Hepatocyte (in vitro differentiated cells): ENCODE measurements at regions not wholly inside any gene's neighbourhood (a gene's known extent, or its start where the extent isn't known, plus 50 kb on each side); places are given as distances from the start of the nearest gene placed in this dataset.

Source experiments
- DNase-seq: peaks from one replicate; pipeline ENCODE4 v3.0.0-alpha.2; 2016; ENCODE audit warnings: low spot score
- H2AFZ ChIP-seq: fragments of 200-600 bp; sonication (generic); 2 replicates; pipeline ENCODE4 v1.6.0; 2016; ENCODE audit warnings: antibody characterized with exemption, mild to moderate bottlenecking
- H3K27ac ChIP-seq: fragments of 200-600 bp; sonication (generic); 2 replicates; pipeline ENCODE4 v1.5.1; 2016; ENCODE audit warnings: mild to moderate bottlenecking
- H3K27me3 ChIP-seq: fragments of 200-600 bp; sonication (generic); 2 replicates; pipeline ENCODE4 v1.6.1; 2016
- H3K36me3 ChIP-seq: fragments of 200-600 bp; sonication (generic); replicated peaks from 2 replicates; pipeline ENCODE4 v1.5.1; 2016; ENCODE audit warnings: low read depth; ENCODE audit not compliant: insufficient read depth
- H3K4me1 ChIP-seq: fragments of 200-600 bp; sonication (generic); 2 replicates; pipeline ENCODE4 v1.5.1; 2016; ENCODE audit warnings: mild to moderate bottlenecking, moderate library complexity; ENCODE audit not compliant: insufficient read depth
- H3K4me2 ChIP-seq: fragments of 200-600 bp; sonication (generic); 2 replicates; pipeline ENCODE4 v1.6.0; 2016
- H3K4me3 ChIP-seq: fragments of 200-600 bp; sonication (generic); 2 replicates; pipeline ENCODE4 v1.5.1; 2016; ENCODE audit warnings: mild to moderate bottlenecking
- H3K79me2 ChIP-seq: fragments of 200-600 bp; sonication (generic); 2 replicates; pipeline ENCODE4 v1.6.0; 2017; ENCODE audit warnings: mild to moderate bottlenecking
- H3K9me2 ChIP-seq: fragments of 200-600 bp; sonication (generic); replicated peaks from 2 replicates; pipeline ENCODE4 v1.6.0; 2017; ENCODE audit warnings: mild to moderate bottlenecking; ENCODE audit not compliant: insufficient read depth
- H3K9me3 ChIP-seq: fragments of 200-600 bp; sonication (generic); 2 replicates; pipeline ENCODE4 v1.5.1; 2016; ENCODE audit warnings: low read depth, mild to moderate bottlenecking
- H4K20me1 ChIP-seq: fragments of 200-600 bp; sonication (generic); 2 replicates; pipeline ENCODE4 v1.6.0; 2016; ENCODE audit warnings: mild to moderate bottlenecking; ENCODE audit not compliant: insufficient read depth, poor library complexity, severe bottlenecking
- EZH2 ChIP-seq: fragments of 200-600 bp; sonication (generic); IDR thresholded peaks from 2 replicates; pipeline ENCODE4 v1.6.1; 2016; ENCODE audit warnings: antibody characterized with exemption, mild to moderate bottlenecking, borderline replicate concordance
- EZH2phosphoT487 ChIP-seq: fragments of 200-600 bp; sonication (generic); IDR thresholded peaks from one replicate; pipeline ENCODE4 v1.6.1; 2018; ENCODE audit warnings: antibody characterized with exemption, mild to moderate bottlenecking, low read depth, moderate library complexity; ENCODE audit not compliant: unreplicated experiment, severe bottlenecking
- WGBS: methylation state at CpG from one replicate; pipeline ENCODE4 v1.1.6; 2016; ENCODE audit warnings: low lambda C conversion rate; ENCODE audit errors: missing lambda C conversion rate; 5-methylcytosine and 5-hydroxymethylcytosine counted together
- TF ChIP-seq, protein P1 (sequence below): fragments of 200-600 bp; sonication (generic); IDR thresholded peaks from 2 replicates; pipeline ENCODE4 v1.5.1; 2016; ENCODE audit warnings: antibody characterized with exemption, mild to moderate bottlenecking; ENCODE audit not compliant: poor library complexity

DNA sequence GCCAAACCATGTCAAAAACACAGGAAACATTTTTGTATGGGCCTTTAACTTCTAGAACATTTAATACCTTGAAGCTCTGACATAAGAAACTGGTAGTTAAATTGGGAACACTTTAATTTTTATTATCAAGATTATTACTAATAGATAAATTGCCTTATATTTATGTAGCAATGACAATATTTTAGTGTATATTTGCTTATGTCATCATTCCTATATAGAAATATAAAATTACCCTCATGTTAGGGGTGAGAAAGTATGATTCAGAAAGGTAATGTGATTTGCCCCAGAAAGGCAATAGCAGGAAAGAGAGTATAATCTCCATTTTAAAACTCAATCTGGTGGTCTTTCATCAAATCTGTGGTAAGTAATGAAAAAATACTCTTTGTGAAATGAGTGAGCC, 147.4 kb downstream of the IL15 start:
- no peaks in the 10 kb centered on the region for H3K9me2 ChIP-seq
- no peak for TF ChIP-seq EZH2phosphoT487
- H3K27me3 ChIP-seq, result no peaks in the 10 kb centered on the region
- no peaks in the 10 kb centered on the region for H3K79me2 ChIP-seq
- no peaks in the 10 kb centered on the region for H4K20me1 ChIP-seq
- no peak overlapping the region for H2AFZ ChIP-seq
- H3K4me3 ChIP-seq, result no peak overlapping the region
- H3K4me2 ChIP-seq, result no peak overlapping the region
- DNase-seq, result no peak
- H3K9me3 ChIP-seq, result no peaks in the 10 kb centered on the region
- no peaks in the 10 kb centered on the region for H3K36me3 ChIP-seq
- H3K4me1 ChIP-seq, result no peaks in the 10 kb centered on the region
- H3K27ac ChIP-seq, result no peak overlapping the region

DNA sequence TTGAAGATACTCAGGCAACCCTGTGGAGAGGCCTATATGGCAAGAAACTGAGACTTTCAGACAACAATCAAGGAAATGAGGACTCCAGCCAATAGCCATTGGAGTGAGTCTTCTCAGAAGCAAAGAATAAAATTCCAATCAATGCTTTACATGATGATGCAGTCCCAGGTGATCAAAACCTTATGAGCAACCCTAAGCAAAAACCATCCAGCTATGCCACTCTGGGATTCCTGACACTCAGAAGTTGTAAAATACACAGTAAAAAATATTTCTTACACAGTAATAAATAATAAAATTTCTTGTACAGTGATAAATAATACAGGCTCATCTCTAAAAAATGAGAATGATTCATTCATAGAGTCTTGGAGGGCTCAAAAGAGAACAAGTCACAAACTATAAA, 150.6 kb downstream of the IL15 start:
- Histone ChIP-seq H3K79me2 (no peaks in the 10 kb centered on the region), H3K9me2 (no peaks in the 10 kb centered on the region), H3K27ac (no peak overlapping the region), H4K20me1 (no peaks in the 10 kb centered on the region), H3K36me3 (no peaks in the 10 kb centered on the region), H3K4me2 (no peak overlapping the region), H3K27me3 (no peaks in the 10 kb centered on the region), H3K4me1 (no peaks in the 10 kb centered on the region), H2AFZ (no peak overlapping the region), H3K4me3 (no peak overlapping the region), H3K9me3 (no peaks in the 10 kb centered on the region)
- TF ChIP-seq EZH2phosphoT487, result no peak
- TF ChIP-seq EZH2, result no peak
- TF ChIP-seq, protein P1, sequence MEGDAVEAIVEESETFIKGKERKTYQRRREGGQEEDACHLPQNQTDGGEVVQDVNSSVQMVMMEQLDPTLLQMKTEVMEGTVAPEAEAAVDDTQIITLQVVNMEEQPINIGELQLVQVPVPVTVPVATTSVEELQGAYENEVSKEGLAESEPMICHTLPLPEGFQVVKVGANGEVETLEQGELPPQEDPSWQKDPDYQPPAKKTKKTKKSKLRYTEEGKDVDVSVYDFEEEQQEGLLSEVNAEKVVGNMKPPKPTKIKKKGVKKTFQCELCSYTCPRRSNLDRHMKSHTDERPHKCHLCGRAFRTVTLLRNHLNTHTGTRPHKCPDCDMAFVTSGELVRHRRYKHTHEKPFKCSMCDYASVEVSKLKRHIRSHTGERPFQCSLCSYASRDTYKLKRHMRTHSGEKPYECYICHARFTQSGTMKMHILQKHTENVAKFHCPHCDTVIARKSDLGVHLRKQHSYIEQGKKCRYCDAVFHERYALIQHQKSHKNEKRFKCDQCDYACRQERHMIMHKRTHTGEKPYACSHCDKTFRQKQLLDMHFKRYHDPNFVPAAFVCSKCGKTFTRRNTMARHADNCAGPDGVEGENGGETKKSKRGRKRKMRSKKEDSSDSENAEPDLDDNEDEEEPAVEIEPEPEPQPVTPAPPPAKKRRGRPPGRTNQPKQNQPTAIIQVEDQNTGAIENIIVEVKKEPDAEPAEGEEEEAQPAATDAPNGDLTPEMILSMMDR, result no peak
- DNase-seq, result no peak

DNA sequence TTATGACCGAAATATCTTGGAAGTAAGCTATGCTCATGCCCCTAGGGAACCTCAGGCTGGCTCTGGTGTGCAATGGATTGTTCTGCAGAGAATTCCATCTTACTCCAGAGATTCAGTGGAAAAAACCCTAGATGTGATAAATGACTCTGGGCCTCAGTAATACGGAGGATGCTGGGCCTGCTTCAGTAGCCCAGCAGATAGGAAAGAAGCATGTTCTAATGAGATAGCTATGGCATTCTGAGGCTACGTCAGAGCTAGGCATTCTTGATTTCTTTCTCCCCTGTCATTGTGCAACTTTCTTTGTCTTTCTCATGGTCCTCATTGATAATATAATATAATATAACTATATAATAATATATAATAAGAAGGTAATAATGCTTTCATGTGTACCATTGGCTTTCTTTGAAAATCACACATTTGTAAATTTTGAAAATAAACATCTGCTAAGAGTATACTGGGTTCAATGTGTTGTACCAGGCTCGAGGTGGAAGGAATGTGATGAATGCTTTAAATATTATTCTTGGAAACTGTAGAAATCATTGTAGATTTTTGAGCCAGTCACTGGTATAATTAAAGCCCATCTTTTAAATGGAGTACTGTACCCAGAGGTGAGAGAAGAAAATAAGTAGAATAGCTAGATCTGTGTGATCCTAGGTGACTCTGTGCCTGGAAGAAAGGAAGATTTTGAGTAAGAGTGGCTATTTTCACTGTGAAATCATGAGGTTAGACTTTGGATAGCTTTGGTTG, 152.0 kb downstream of the IL15 start:
- TF ChIP-seq EZH2phosphoT487, result no peak
- TF ChIP-seq, protein P1, result no peak
- TF ChIP-seq EZH2, result no peak
- DNase-seq, result no peak
- Histone ChIP-seq H3K4me2 (no peak overlapping the region), H3K4me1 (no peaks in the 10 kb centered on the region), H3K79me2 (no peaks in the 10 kb centered on the region), H4K20me1 (no peaks in the 10 kb centered on the region), H3K27me3 (no peaks in the 10 kb centered on the region), H3K36me3 (no peaks in the 10 kb centered on the region), H3K9me3 (no peaks in the 10 kb centered on the region), H3K4me3 (no peak overlapping the region), H3K27ac (no peak overlapping the region), H2AFZ (no peak overlapping the region), H3K9me2 (no peaks in the 10 kb centered on the region)
- WGBS, result 85% methylated on average over 4 of the region's 4 CpGs

DNA sequence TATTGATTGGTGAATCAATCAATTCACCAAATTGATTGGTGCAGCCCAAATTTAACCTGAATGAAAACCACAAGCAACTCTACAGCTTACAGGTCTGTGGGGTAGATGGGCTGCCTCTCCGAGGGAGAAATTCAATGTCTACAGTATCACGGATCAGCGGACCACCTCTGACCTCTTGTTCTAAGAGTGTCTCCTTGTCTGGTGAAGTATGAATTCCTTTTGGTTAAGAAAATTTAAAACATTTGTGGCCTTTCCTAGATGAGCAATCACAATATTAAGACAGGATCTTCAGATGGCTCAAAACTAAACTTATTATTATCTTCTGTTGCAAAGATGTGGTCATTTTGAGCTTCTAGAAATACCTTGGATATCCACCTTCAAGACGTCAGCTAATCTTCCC, 153.3 kb downstream of the IL15 start:
- no peak overlapping the region for H3K4me2 ChIP-seq
- H3K9me2 ChIP-seq, result no peaks in the 10 kb centered on the region
- H4K20me1 ChIP-seq, result no peaks in the 10 kb centered on the region
- H3K36me3 ChIP-seq, result no peaks in the 10 kb centered on the region
- no peak overlapping the region for H3K4me3 ChIP-seq
- no peak for DNase-seq
- no peak overlapping the region for H3K27ac ChIP-seq
- H3K9me3 ChIP-seq, result no peaks in the 10 kb centered on the region
- TF ChIP-seq EZH2phosphoT487, result no peak
- TF ChIP-seq, protein P1, result no peak
- no peak for TF ChIP-seq EZH2
- H2AFZ ChIP-seq, result no peak overlapping the region
- H3K27me3 ChIP-seq, result no peaks in the 10 kb centered on the region
- no peaks in the 10 kb centered on the region for H3K4me1 ChIP-seq
- no peaks in the 10 kb centered on the region for H3K79me2 ChIP-seq
- WGBS, result 89% methylated on average over 4 of the region's 4 CpGs
